ENCODE measurements at regions not wholly inside any gene's neighbourhood (a gene's known extent, or its start where the extent isn't known, plus 50 kb on each side); places are given as distances from the start of the nearest gene placed in this dataset.

DNA sequence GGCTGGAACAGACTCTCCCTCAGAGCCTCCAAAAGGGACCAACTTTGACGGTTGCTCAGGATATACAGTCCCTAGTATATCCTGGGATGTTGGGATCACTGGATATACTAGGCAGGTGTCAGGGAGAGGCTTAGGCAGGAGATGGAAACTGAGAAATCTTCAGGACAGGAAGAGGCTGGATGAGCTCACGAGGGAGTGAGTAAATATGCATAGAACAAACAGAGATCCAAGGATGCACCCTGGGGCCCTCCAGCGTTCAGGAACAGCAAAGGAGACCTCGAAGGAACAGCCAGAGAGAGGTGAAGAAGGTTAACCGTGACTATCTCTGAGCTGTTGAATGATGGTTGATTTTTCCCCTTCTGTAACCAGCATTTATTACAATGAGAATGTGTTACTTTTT is 191.3 kb downstream of the BMP7 start:
- Histone ChIP-seq H3K4me3 (ENCODE audit: low read depth in 1 of 2, low read length in 1 of 2) (no peak overlapping the region), H3K9me3 (no peaks in the 10 kb centered on the region), H3K4me1 (ENCODE audit: control insufficient read depth in 1 of 2, insufficient read depth in 1 of 2, low read depth in 1 of 2, low read length in 1 of 2) (no peaks in the 10 kb centered on the region), H3K36me3 (no peaks in the 10 kb centered on the region), H3K27ac (no peak overlapping the region), H3K27me3 (peaks cover 35% of the 10 kb centered on the region)
- TF ChIP-seq, protein P1, sequence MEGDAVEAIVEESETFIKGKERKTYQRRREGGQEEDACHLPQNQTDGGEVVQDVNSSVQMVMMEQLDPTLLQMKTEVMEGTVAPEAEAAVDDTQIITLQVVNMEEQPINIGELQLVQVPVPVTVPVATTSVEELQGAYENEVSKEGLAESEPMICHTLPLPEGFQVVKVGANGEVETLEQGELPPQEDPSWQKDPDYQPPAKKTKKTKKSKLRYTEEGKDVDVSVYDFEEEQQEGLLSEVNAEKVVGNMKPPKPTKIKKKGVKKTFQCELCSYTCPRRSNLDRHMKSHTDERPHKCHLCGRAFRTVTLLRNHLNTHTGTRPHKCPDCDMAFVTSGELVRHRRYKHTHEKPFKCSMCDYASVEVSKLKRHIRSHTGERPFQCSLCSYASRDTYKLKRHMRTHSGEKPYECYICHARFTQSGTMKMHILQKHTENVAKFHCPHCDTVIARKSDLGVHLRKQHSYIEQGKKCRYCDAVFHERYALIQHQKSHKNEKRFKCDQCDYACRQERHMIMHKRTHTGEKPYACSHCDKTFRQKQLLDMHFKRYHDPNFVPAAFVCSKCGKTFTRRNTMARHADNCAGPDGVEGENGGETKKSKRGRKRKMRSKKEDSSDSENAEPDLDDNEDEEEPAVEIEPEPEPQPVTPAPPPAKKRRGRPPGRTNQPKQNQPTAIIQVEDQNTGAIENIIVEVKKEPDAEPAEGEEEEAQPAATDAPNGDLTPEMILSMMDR (IDR thresholded peaks at IDR 0.05): no peak

DNA sequence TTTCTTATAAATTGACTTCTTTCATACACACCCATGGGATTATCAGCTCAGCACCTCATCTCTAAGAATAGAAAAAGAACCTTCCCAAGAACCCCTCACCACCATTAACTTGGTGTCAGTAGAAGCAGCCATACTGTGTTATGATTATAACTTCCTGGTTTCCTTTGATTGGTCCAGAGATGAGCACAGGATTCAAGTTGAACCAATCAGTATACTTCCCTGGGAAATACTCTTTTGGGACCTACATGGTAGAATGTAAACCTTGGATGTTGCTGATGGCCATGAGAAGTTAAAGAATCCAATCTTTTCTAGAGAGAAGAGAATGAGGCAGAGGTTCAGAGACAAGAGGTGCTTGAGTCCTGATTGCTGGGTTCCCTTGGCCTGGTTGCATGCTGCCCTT is 190.8 kb downstream of the BMP7 start:
- Histone ChIP-seq H3K4me1 (ENCODE audit: control insufficient read depth in 1 of 2, insufficient read depth in 1 of 2, low read depth in 1 of 2, low read length in 1 of 2) (no peaks in the 10 kb centered on the region), H3K36me3 (no peaks in the 10 kb centered on the region), H3K9me3 (no peaks in the 10 kb centered on the region), H3K27me3 (peaks cover 31% of the 10 kb centered on the region), H3K27ac (no peak overlapping the region), H3K4me3 (ENCODE audit: low read depth in 1 of 2, low read length in 1 of 2) (no peak overlapping the region)
- TF ChIP-seq, protein P1 (IDR thresholded peaks at IDR 0.05): no peak

DNA sequence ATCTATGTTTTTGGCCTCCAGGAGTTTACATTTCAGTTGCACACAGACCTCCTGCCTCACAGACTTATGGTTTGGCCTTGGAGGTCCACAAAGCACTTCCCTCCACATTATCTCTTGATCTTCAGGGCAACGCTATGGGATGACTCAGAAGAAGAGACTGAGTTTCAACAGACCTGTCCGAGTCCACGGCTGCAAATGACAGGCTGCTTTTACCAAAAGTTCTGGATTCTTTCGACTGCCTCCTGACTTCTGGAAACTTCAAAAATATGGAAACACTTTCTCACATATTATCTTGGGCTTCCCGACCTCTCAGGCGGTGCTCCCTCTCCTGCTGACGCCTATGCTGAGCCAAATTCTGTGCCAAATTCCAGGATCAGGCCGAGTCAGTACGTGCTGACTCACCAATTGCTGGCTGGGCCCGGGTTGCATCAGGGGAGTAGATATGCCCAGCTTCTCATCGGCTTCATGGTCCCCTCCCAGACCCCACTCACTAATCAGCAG is 190.2 kb downstream of the BMP7 start:
- Histone ChIP-seq H3K27me3 (peaks cover 25% of the 10 kb centered on the region), H3K4me1 (ENCODE audit: control insufficient read depth in 1 of 2, insufficient read depth in 1 of 2, low read depth in 1 of 2, low read length in 1 of 2) (no peaks in the 10 kb centered on the region), H3K27ac (no peak overlapping the region), H3K9me3 (no peaks in the 10 kb centered on the region), H3K4me3 (ENCODE audit: low read depth in 1 of 2, low read length in 1 of 2) (no peak overlapping the region), H3K36me3 (no peaks in the 10 kb centered on the region)
- TF ChIP-seq, protein P1 (IDR thresholded peaks at IDR 0.05): no peak

DNA sequence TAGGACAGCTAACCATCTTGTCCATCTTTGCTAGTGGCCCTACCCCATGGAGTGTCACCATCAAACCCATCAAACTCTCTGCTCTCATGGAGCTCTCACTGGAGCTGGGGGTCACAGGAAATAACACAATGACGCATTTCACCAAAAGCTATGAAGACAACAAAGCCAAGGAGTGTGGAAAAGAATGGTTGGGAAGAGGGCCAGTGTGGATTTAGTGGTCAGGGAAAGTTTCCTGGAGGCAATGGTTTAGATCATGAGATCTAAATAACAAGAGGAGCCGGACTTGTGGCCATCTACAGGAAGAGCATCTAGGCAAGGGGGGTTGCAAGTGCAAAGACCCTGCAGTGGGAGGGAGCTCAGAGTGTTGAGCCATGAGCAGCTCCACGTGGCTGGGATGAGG is 189.5 kb downstream of the BMP7 start:
- TF ChIP-seq, protein P1 (IDR thresholded peaks at IDR 0.05): no peak

DNA sequence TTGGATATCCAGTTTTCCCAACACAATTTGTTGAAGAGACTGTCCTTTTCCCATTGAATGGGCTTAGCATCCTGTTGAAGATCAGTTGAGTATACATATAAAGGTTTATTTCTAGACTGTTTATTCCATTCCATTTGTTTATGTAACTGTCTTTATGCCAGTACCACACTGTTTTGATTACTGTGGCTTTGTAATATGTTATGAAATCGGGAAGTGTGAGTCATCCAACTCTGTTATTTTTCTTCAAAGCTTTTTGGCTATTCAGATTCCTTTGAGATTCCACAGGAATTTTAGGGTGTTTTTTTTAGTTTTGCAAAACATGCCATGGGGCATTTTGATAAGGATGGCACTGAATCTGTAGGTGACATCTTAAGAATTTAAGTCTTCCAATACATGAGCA is 188.3 kb downstream of the BMP7 start:
- Histone ChIP-seq H3K27me3 (peaks cover 6% of the 10 kb centered on the region), H3K9me3 (no peaks in the 10 kb centered on the region), H3K4me3 (ENCODE audit: low read depth in 1 of 2, low read length in 1 of 2) (no peak overlapping the region), H3K27ac (no peak overlapping the region), H3K36me3 (no peaks in the 10 kb centered on the region), H3K4me1 (ENCODE audit: control insufficient read depth in 1 of 2, insufficient read depth in 1 of 2, low read depth in 1 of 2, low read length in 1 of 2) (no peaks in the 10 kb centered on the region)
- TF ChIP-seq, protein P1 (IDR thresholded peaks at IDR 0.05): no peak

More for the DNA sequence above, 189.5 kb downstream of the BMP7 start:
- no peak overlapping the region for H3K27ac ChIP-seq
- H3K9me3 ChIP-seq: no peaks in the 10 kb centered on the region
- H3K27me3 ChIP-seq: peaks cover 18% of the 10 kb centered on the region
- H3K4me3 ChIP-seq (ENCODE audit: low read depth in 1 of 2, low read length in 1 of 2): no peak overlapping the region
- H3K36me3 ChIP-seq: no peaks in the 10 kb centered on the region
- H3K4me1 ChIP-seq (ENCODE audit: control insufficient read depth in 1 of 2, insufficient read depth in 1 of 2, low read depth in 1 of 2, low read length in 1 of 2): no peaks in the 10 kb centered on the region
